ENCODE measurements at regions not wholly inside any gene's neighbourhood (a gene's known extent, or its start where the extent isn't known, plus 50 kb on each side); places are given as distances from the start of the nearest gene placed in this dataset.

DNA sequence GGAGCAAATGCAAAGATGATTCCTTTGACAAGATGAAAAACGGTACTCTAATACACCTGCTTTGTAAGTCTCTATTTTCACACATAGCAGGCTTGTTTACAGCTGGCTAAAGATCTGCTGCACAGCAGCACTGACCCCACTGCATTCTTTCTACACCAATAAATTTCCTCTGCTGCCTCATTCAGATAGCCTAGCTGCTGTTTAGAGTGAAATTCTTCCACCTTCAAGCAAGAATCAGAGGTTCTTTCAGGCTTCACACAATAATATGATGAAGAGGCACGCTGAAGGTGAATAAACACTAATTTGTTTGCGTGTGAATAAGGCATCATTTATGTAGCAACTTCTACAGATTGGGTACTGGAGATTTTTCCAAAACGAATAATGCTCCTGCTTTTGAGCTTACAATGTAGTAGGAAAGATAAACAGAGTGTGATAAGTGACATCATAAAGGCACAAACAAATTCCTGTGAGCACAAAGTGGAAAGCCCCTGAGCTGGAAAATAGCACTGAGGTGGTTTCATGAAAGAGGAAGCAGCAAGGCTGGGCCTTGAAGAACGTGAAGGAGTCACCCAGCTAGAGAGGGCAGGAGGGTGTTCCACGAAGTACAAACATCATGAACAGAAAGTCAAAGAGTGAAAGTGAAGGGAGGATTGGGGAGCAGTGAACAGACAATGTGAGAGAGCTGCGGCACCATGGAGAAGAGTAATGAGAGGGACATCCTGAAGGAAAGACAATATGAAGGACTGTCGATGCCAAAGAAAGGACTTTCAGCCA is 543.4 kb downstream of the CD83 start:
- intact Hi-C loops (cut with micrococcal nuclease): loop anchor here (2.0 kb wide), 1 partner anchor 26 kb away; no protein-coding TSS in a partner anchor
- Mint-ChIP-seq H3K4me1 (peaks cover 25 to 32% (median 28%) of the 10 kb centered on the region in 4 donors), H3K4me3 (no peak overlapping the region), H3K9me3 (no peaks in the 10 kb centered on the region), H3K27ac (no peak overlapping the region), H3K27me3 (no peaks in the 10 kb centered on the region), H3K36me3 (no peaks in the 10 kb centered on the region)
- Histone ChIP-seq H3K36me3 (ENCODE audit: insufficient read depth, low read length) (no peaks in the 10 kb centered on the region), H3K27me3 (ENCODE audit: insufficient read depth, low read length) (no peaks in the 10 kb centered on the region), H3K4me3 (ENCODE audit: low read length in 2 of 2) (no peak overlapping the region), H3K27ac (ENCODE audit: low read depth, low read length) (no peak overlapping the region), H3K4me1 (ENCODE audit: insufficient read depth, low read length) (peaks cover 63% of the 10 kb centered on the region), H3K9me3 (ENCODE audit: control insufficient read depth in 1 of 2, low read length in 2 of 2) (no peaks in the 10 kb centered on the region)
- POLR2A ChIA-PET (ENCODE audit: partially characterized antibody): interaction anchor here (0.8 to 3.3 kb wide), 5 partner anchors 23 to 68 kb away, joined by 3 to 21 read pairs (median 4); no protein-coding TSS in a partner anchor
- CTCF ChIA-PET (ENCODE audit: partially characterized antibody): interaction anchor here (2.5 kb wide), 1 partner anchor 450 kb away, joined by 6 read pairs; no protein-coding TSS in a partner anchor
- DNase-seq: peak; percentile 32 to 73 (median 43)

DNA sequence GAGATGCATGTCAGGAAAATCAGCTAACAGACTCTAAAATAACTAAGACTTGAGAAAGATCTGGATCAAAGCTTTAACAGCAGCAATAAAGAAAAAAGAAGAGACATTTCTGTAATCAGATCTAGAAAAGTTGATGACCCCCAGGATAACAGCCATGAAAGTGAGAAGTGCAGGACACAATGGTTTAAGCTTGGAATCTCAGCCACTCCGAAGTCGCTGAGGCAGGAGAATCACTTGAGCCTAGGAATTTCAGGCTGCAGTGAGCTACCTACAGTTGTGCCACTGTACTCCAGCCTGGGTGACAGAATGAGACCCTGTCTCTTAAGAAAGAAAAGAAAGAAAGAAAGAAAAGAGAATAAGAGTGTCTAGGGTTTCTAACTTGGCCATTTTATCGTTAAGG is 544.1 kb downstream of the CD83 start:
- H3K36me3 Mint-ChIP-seq: no peaks in the 10 kb centered on the region
- H3K4me1 Mint-ChIP-seq: peaks cover 21 to 28% (median 23%) of the 10 kb centered on the region in 4 donors
- no peaks in the 10 kb centered on the region for H3K27me3 Mint-ChIP-seq
- Histone ChIP-seq H3K9me3 (ENCODE audit: control insufficient read depth in 1 of 2, low read length in 2 of 2) (no peaks in the 10 kb centered on the region), H3K36me3 (ENCODE audit: insufficient read depth, low read length) (no peaks in the 10 kb centered on the region), H3K27ac (ENCODE audit: low read depth, low read length) (no peak overlapping the region), H3K4me1 (ENCODE audit: insufficient read depth, low read length) (peaks cover 57% of the 10 kb centered on the region), H3K4me3 (ENCODE audit: low read length in 2 of 2) (no peak overlapping the region), H3K27me3 (ENCODE audit: insufficient read depth, low read length) (no peaks in the 10 kb centered on the region)
- no peak for DNase-seq
- no peaks in the 10 kb centered on the region for H3K9me3 Mint-ChIP-seq
- CTCF ChIA-PET (ENCODE audit: partially characterized antibody): interaction anchor here (2.5 kb wide), 1 partner anchor 450 kb away, joined by 6 read pairs; no protein-coding TSS in a partner anchor
- no peak overlapping the region for H3K4me3 Mint-ChIP-seq
- POLR2A ChIA-PET (ENCODE audit: partially characterized antibody): interaction anchor here (0.8 to 3.3 kb wide), 5 partner anchors 23 to 67 kb away, joined by 3 to 21 read pairs (median 4); no protein-coding TSS in a partner anchor
- no peak overlapping the region for H3K27ac Mint-ChIP-seq
- intact Hi-C loops (cut with micrococcal nuclease): loop anchor here (2.0 kb wide), 1 partner anchor 27 kb away; no protein-coding TSS in a partner anchor

DNA sequence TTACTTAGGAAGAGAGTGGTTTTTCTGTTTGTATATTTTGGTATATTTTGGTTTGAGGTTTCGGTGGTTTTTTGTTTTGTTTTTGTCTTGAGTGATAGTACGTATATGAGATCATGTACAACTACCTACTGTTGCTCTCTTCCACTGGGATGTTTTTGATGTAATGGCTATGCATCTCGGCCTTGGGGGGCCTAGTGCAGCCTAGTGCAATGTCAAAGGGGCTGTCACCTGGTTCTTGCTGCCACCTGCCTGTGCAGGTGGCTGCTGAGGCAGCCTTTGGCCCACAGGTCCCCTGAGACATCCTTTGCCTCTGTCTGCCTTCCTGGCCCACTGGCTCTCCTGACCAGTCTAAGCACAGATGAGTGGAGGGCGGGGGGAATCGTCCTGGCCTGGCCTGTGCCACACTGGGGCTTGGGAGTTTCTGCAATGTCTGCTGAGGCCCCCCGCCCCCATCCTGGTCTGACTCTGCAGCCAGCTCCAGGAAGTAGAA is 546.6 kb downstream of the CD83 start:
- intact Hi-C loops (cut with micrococcal nuclease): loop anchor here (1.0 kb wide), 1 partner anchor 453 kb away; no protein-coding TSS in a partner anchor
- Histone ChIP-seq H3K4me1 (ENCODE audit: insufficient read depth, low read length) (peaks cover 52% of the 10 kb centered on the region), H3K27ac (ENCODE audit: low read depth, low read length) (no peak overlapping the region), H3K27me3 (ENCODE audit: insufficient read depth, low read length) (no peaks in the 10 kb centered on the region), H3K36me3 (ENCODE audit: insufficient read depth, low read length) (no peaks in the 10 kb centered on the region), H3K4me3 (ENCODE audit: low read length in 2 of 2) (no peak overlapping the region), H3K9me3 (ENCODE audit: control insufficient read depth in 1 of 2, low read length in 2 of 2) (no peaks in the 10 kb centered on the region)
- ChIA-PET CTCF (ENCODE audit: partially characterized antibody) (interaction anchor here (0.9 kb wide), 1 partner anchor 453 kb away, joined by 4 read pairs; no protein-coding TSS in a partner anchor), POLR2A (ENCODE audit: partially characterized antibody) (interaction anchor here (1.3 to 2.1 kb wide), 2 partner anchors 8 to 28 kb away, joined by 7 to 16 read pairs; no protein-coding TSS in a partner anchor)
- H3K36me3 Mint-ChIP-seq: no peaks in the 10 kb centered on the region
- no peaks in the 10 kb centered on the region for H3K27me3 Mint-ChIP-seq
- H3K9me3 Mint-ChIP-seq: no peaks in the 10 kb centered on the region
- H3K27ac Mint-ChIP-seq: peak overlapping the region in 6 of 7 donors; percentile 47 to 89 (median 86)
- H3K4me1 Mint-ChIP-seq: peaks cover 15 to 25% (median 17%) of the 10 kb centered on the region in 4 donors
- H3K4me3 Mint-ChIP-seq: peak overlapping the region in 7 of 8 donors; percentile 67 to 77 (median 71)
- peak in 4 of 5 donors; percentile 27 to 57 (median 45) for DNase-seq

DNA sequence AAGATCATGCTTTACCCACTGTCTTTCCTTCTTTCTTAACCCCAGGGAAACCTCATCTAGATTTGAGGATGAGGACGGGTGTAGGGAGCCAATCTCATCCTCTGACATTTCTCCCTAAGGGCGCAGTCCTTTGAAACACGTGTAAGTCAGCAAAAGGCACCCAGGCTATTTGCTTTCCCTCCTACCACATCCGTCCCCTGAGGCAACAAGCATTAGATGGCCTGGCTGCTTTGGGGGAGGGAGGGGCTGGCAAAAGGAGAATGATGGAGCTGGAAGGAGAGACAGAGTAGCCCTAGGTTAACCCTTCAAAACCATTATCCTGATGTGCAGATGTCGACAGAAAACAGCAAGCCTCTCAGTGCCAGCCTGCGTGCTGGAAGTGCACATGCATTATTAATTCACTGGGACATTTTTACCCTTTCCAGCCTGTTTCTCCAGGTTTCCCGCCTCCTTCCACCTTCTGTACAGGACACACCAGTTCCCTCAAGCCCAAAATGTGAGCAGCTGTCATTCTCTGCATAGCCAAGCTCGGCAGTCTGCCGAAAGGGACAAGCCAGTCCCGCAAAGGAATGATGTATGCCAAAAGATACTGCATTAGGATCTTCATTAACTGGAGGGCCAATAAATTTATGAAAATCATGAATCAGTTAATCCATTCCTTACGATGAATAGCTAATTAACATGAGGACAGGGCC is 547.2 kb downstream of the CD83 start:
- H3K9me3 ChIP-seq (ENCODE audit: control insufficient read depth in 1 of 2, low read length in 2 of 2): no peaks in the 10 kb centered on the region
- H3K4me1 ChIP-seq (ENCODE audit: insufficient read depth, low read length): peaks cover 50% of the 10 kb centered on the region
- no peaks in the 10 kb centered on the region for H3K27me3 Mint-ChIP-seq
- CTCF ChIA-PET (ENCODE audit: partially characterized antibody): interaction anchor here (0.9 kb wide), 2 partner anchors 29 to 453 kb away, joined by 4 read pairs; no protein-coding TSS in a partner anchor
- intact Hi-C loops (cut with micrococcal nuclease): loop anchor here (1.0 kb wide), 1 partner anchor 453 kb away; no protein-coding TSS in a partner anchor
- no peaks in the 10 kb centered on the region for H3K36me3 Mint-ChIP-seq
- POLR2A ChIA-PET (ENCODE audit: partially characterized antibody): interaction anchor here (1.3 to 2.1 kb wide), 2 partner anchors 9 to 29 kb away, joined by 7 to 16 read pairs; no protein-coding TSS in a partner anchor
- no peaks in the 10 kb centered on the region for H3K36me3 ChIP-seq (ENCODE audit: insufficient read depth, low read length)
- peak overlapping the region in 7 of 8 donors; percentile 67 to 78 (median 71) for H3K4me3 Mint-ChIP-seq
- H3K4me3 ChIP-seq (ENCODE audit: low read length in 2 of 2): no peak overlapping the region
- peak overlapping the region in 6 of 7 donors; percentile 47 to 89 (median 86) for H3K27ac Mint-ChIP-seq
- no peaks in the 10 kb centered on the region for H3K27me3 ChIP-seq (ENCODE audit: insufficient read depth, low read length)
- no peak overlapping the region for H3K27ac ChIP-seq (ENCODE audit: low read depth, low read length)
- no peaks in the 10 kb centered on the region for H3K9me3 Mint-ChIP-seq
- DNase-seq: peak in 1 of 5 donors; percentile 10
- peaks cover 15 to 25% (median 17%) of the 10 kb centered on the region in 4 donors for H3K4me1 Mint-ChIP-seq

DNA sequence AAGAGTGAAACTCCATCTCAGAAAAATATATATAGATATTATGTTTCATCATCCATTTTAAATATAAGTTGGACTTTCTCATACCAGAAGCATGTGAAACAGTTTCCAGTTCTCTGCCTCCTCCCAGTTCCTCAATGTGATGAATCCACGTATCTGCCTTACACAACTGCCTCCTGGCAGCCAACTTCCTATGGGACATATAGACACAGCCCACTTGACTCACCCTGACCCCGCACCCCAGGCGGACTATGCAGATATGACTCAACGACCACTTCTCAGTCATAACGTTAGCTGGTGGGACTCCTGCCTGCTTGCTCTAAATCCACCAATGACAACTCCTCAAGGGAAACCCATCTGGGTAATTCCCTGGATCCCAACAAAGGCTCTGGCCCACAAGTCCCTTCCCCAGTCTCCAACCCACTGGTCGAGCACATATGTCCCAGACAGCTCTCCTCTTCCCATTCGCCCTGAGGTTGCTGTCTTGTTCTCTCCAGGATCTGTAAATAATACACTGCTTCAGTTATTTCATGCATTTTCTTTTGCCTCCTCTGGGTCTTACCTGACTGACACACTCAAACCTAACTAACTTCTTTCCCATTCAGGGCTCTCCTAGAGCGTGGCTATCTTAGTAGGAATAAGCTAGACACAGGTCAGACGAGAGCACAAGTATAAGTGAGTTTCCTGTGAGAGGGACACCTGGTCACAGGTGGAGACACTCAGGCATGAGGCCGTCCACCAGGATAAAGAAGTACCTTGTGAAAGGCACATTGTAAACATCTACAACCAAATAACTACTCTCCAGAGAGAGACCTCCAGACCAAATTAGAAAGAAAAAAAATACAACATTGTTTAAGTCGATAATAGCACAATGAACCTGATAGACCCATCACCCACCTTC is 548.5 kb downstream of the CD83 start:
- peak overlapping the region in 2 of 7 donors; percentile 30 to 31 for H3K27ac Mint-ChIP-seq
- no peaks in the 10 kb centered on the region for H3K36me3 Mint-ChIP-seq
- Histone ChIP-seq H3K4me1 (ENCODE audit: insufficient read depth, low read length) (peaks cover 36% of the 10 kb centered on the region), H3K27ac (ENCODE audit: low read depth, low read length) (no peak overlapping the region), H3K27me3 (ENCODE audit: insufficient read depth, low read length) (no peaks in the 10 kb centered on the region), H3K9me3 (ENCODE audit: control insufficient read depth in 1 of 2, low read length in 2 of 2) (no peaks in the 10 kb centered on the region), H3K4me3 (ENCODE audit: low read length in 2 of 2) (no peak overlapping the region), H3K36me3 (ENCODE audit: insufficient read depth, low read length) (no peaks in the 10 kb centered on the region)
- POLR2A ChIA-PET (ENCODE audit: partially characterized antibody): interaction anchor here (2.1 kb wide), 1 partner anchor 30 kb away, joined by 16 read pairs; no protein-coding TSS in a partner anchor
- H3K4me1 Mint-ChIP-seq: peaks cover 14 to 25% (median 16%) of the 10 kb centered on the region in 4 donors
- CTCF ChIA-PET (ENCODE audit: partially characterized antibody): interaction anchor here (0.7 kb wide), 1 partner anchor 604 kb away, joined by 3 read pairs; no protein-coding TSS in a partner anchor
- peaks cover 0 to under 1% (median 0%) of the 10 kb centered on the region in 8 donors for H3K9me3 Mint-ChIP-seq
- no peak overlapping the region for H3K4me3 Mint-ChIP-seq
- intact Hi-C loops (cut with micrococcal nuclease): no loop called here
- no peak for DNase-seq
- H3K27me3 Mint-ChIP-seq: no peaks in the 10 kb centered on the region

DNA sequence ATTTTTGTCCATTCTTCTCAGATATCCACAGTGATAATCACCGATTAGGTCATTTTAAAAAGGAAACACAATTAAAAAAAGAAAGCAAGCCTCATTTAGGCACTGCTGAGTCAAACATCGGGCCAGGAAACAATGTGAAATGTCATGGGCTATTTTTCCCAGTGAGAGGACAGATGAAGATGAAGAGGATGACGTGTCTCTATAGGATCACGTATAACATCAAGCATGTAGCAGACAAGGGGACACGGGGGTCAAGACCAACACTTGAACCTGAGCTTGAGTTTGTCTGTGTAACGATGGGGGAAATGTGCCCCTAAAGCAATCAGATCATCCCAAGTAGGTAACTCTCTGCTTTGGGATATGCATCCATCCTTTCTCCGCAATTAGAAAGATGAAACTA is 553.2 kb downstream of the CD83 start:
- intact Hi-C loops (cut with micrococcal nuclease): no loop called here
- H3K27ac ChIP-seq (ENCODE audit: low read depth, low read length): no peak overlapping the region
- no peaks in the 10 kb centered on the region for H3K4me1 ChIP-seq (ENCODE audit: insufficient read depth, low read length)
- no peak overlapping the region for H3K4me3 Mint-ChIP-seq
- H3K36me3 Mint-ChIP-seq: no peaks in the 10 kb centered on the region
- no peaks in the 10 kb centered on the region for H3K36me3 ChIP-seq (ENCODE audit: insufficient read depth, low read length)
- POLR2A ChIA-PET (ENCODE audit: partially characterized antibody): no interaction called here
- no peak overlapping the region for H3K4me3 ChIP-seq (ENCODE audit: low read length in 2 of 2)
- no peaks in the 10 kb centered on the region for H3K27me3 ChIP-seq (ENCODE audit: insufficient read depth, low read length)
- H3K4me1 Mint-ChIP-seq: peaks cover 0 to 6% (median 1%) of the 10 kb centered on the region in 4 donors
- H3K27me3 Mint-ChIP-seq: no peaks in the 10 kb centered on the region
- no peak for DNase-seq
- H3K27ac Mint-ChIP-seq: no peak overlapping the region
- CTCF ChIA-PET (ENCODE audit: partially characterized antibody): no interaction called here
- no peaks in the 10 kb centered on the region for H3K9me3 ChIP-seq (ENCODE audit: control insufficient read depth in 1 of 2, low read length in 2 of 2)
- H3K9me3 Mint-ChIP-seq: peaks cover 0 to 3% (median 0%) of the 10 kb centered on the region in 8 donors
